ENCODE measurements at regions not wholly inside any gene's neighbourhood (a gene's known extent, or its start where the extent isn't known, plus 50 kb on each side); places are given as distances from the start of the nearest gene placed in this dataset.

GRCh38 chr6:10203651-10204050, 211.2 kb downstream of the TFAP2A start:
- in situ Hi-C loops (cut with HindIII; ENCODE audit: low pct_unique_long_range_greater_than_20kb, low sequenced_read_pairs) = no loop called here
- no TSS peak for BruUV-seq (replicated peaks)
- Histone ChIP-seq H3K27me3 (ENCODE audit: control insufficient read depth, insufficient read depth, low read length) (no peaks in the 10 kb centered on the region), H3K4me3 (ENCODE audit: low read depth in 2 of 2, low read length in 2 of 2) (no peak overlapping the region), H3K9me3 (ENCODE audit: control insufficient read depth, insufficient read depth, low read depth, low read length) (no peaks in the 10 kb centered on the region), H3K4me1 (ENCODE audit: control insufficient read depth, insufficient read depth, low read length) (no peaks in the 10 kb centered on the region), H3K27ac (ENCODE audit: low read length) (no peak overlapping the region), H3K36me3 (ENCODE audit: control insufficient read depth, insufficient read depth, low read length) (no peaks in the 10 kb centered on the region)
- DNase-seq (ENCODE audit: low read depth, low spot score) (no peak), ATAC-seq (no peak)
- CTCF ChIA-PET = no interaction called here
- intact Hi-C loops (cut with micrococcal nuclease; ENCODE audit: unreplicated experiment) = no loop called here
- TF ChIP-seq TCF7L2 (IDR thresholded peaks at IDR 0.05; ENCODE audit: low read depth, low read length) (no peak), CTCF (IDR thresholded peaks at IDR 0.05) (no peak), REST (IDR thresholded peaks at IDR 0.05; ENCODE audit: insufficient read depth in 1 of 2, low read depth in 2 of 2, low read length in 1 of 2) (no peak), POLR2AphosphoS5 (IDR thresholded peaks at IDR 0.05; ENCODE audit: low read depth, low read length) (no peak), SIN3A (IDR thresholded peaks at IDR 0.05; ENCODE audit: borderline replicate concordance, insufficient read depth, low read depth, low read length) (no peak)
- POLR2A ChIA-PET = no interaction called here

GRCh38 chr6:10202581-10202980, 212.3 kb downstream of the TFAP2A start:
- BruUV-seq (replicated peaks) = no TSS peak
- no peak for ATAC-seq
- intact Hi-C loops (cut with micrococcal nuclease; ENCODE audit: unreplicated experiment) = no loop called here
- Histone ChIP-seq H3K27me3 (ENCODE audit: control insufficient read depth, insufficient read depth, low read length) (no peaks in the 10 kb centered on the region), H3K27ac (ENCODE audit: low read length) (no peak overlapping the region), H3K4me1 (ENCODE audit: control insufficient read depth, insufficient read depth, low read length) (no peaks in the 10 kb centered on the region), H3K36me3 (ENCODE audit: control insufficient read depth, insufficient read depth, low read length) (no peaks in the 10 kb centered on the region), H3K4me3 (ENCODE audit: low read depth in 2 of 2, low read length in 2 of 2) (no peak overlapping the region), H3K9me3 (ENCODE audit: control insufficient read depth, insufficient read depth, low read depth, low read length) (no peaks in the 10 kb centered on the region)
- in situ Hi-C loops (cut with HindIII; ENCODE audit: low pct_unique_long_range_greater_than_20kb, low sequenced_read_pairs) = no loop called here
- ChIA-PET CTCF (no interaction called here), POLR2A (no interaction called here)
- DNase-seq (ENCODE audit: low read depth, low spot score) = no peak
- TF ChIP-seq POLR2AphosphoS5 (IDR thresholded peaks at IDR 0.05; ENCODE audit: low read depth, low read length) = no peak
- TF ChIP-seq CTCF (IDR thresholded peaks at IDR 0.05) = no peak
- TF ChIP-seq REST (IDR thresholded peaks at IDR 0.05; ENCODE audit: insufficient read depth in 1 of 2, low read depth in 2 of 2, low read length in 1 of 2) = no peak
- TF ChIP-seq SIN3A (IDR thresholded peaks at IDR 0.05; ENCODE audit: borderline replicate concordance, insufficient read depth, low read depth, low read length) = no peak
- no peak for TF ChIP-seq TCF7L2 (IDR thresholded peaks at IDR 0.05; ENCODE audit: low read depth, low read length)

Measured in Panc1 (cell line).